ENCODE measurements at regions not wholly inside any gene's neighbourhood (a gene's known extent, or its start where the extent isn't known, plus 50 kb on each side); places are given as distances from the start of the nearest gene placed in this dataset.

GRCh38 chr9:28034242-28034641, 461.0 kb upstream of the C9orf72 start (continued):
- TF ChIP-seq UBTF (IDR thresholded peaks at IDR 0.05; ENCODE audit: borderline replicate concordance in 1 of 2, low read depth in 2 of 2, low read length in 2 of 2): no peak

DNA sequence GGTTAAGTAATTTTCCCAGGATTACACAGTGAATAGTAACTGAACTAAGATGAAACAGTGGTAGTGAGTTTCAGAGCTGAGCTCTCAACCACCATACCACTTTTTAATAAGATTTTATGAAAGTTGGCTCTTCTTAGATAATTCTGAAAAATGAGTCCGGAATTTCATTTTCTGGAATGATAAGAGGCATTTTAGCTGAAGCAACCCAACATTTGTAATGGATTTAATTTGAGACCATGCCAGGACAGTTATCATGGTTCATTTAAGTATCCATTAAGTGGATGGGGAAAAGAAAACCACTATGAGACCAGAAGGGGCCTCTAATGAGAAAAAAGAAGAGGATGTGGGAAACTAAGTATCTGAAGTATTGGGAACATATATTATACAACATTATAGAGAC, 464.7 kb upstream of the C9orf72 start:
- BruUV-seq (replicated peaks): no TSS peak
- Histone ChIP-seq H3K27ac (ENCODE audit: extremely low read depth, low read depth, low read length) (no peak overlapping the region), H3K9ac (ENCODE audit: insufficient read depth in 1 of 2, low read depth in 2 of 2, low read length in 2 of 2) (no peak overlapping the region), H3K9me3 (replicated peaks; ENCODE audit: control insufficient read depth, insufficient read depth, low read depth, low read length) (no peaks in the 10 kb centered on the region), H3K4me2 (ENCODE audit: insufficient read depth, low read length) (no peak overlapping the region), H4K20me1 (replicated peaks; ENCODE audit: control insufficient read depth, insufficient read depth, low read length) (no peaks in the 10 kb centered on the region), H3K79me2 (ENCODE audit: control insufficient read depth, insufficient read depth, low read length) (no peaks in the 10 kb centered on the region), H3K4me1 (replicated peaks in 1 of 2; ENCODE audit: control insufficient read depth in 2 of 2, insufficient read depth in 2 of 2, low read length in 2 of 2) (no peaks in the 10 kb centered on the region), H2AFZ (ENCODE audit: low read depth, low read length) (no peak overlapping the region), H3K9me1 (ENCODE audit: control insufficient read depth, insufficient read depth, low read length) (no peaks in the 10 kb centered on the region), H3K36me3 (ENCODE audit: control insufficient read depth, insufficient read depth, low read length) (no peaks in the 10 kb centered on the region), H3K4me3 (no peak overlapping the region), H3K27me3 (ENCODE audit: control insufficient read depth in 2 of 2, insufficient read depth in 2 of 2, low read length in 2 of 2) (no peaks in the 10 kb centered on the region)
- ATAC-seq: no peak
- intact Hi-C loops (cut with micrococcal nuclease): no loop called here
- 0% methylated on average over 1 of the region's 1 CpG for WGBS (ENCODE audit: insufficient coverage, low coverage, missing lambda C conversion rate)
- ChIA-PET CTCF (ENCODE audit: low intra/inter-chr PET ratio) (no interaction called here), POLR2A (no interaction called here)
- in situ Hi-C loops (cut with MboI): no loop called here
- TF ChIP-seq EP400 (IDR thresholded peaks at IDR 0.05): no peak
- TF ChIP-seq SRSF7 (optimal IDR thresholded peaks at IDR 0.05; ENCODE audit: low read depth, low read length): no peak
- no peak for TF ChIP-seq GATA2 (CRISPR knock-in tag; IDR thresholded peaks at IDR 0.05)
- TF ChIP-seq FOXA1 (IDR thresholded peaks at IDR 0.05; ENCODE audit: borderline replicate concordance): no peak
- no peak for TF ChIP-seq BMI1 (IDR thresholded peaks at IDR 0.05; ENCODE audit: low read length)
- TF ChIP-seq MXI1 (IDR thresholded peaks at IDR 0.05; ENCODE audit: low read depth, low read length): no peak
- TF ChIP-seq ZNF561 (CRISPR knock-in tag; conservative IDR thresholded peaks at IDR 0.05): no peak
- TF ChIP-seq TAF9B (IDR thresholded peaks at IDR 0.05; ENCODE audit: partially characterized antibody): no peak
- TF ChIP-seq ZNF24 (IDR thresholded peaks at IDR 0.05): no peak
- TF ChIP-seq SNRNP70 (optimal IDR thresholded peaks at IDR 0.05; ENCODE audit: low read depth, low read length): no peak
- no peak for TF ChIP-seq BRD9 (IDR thresholded peaks at IDR 0.05; ENCODE audit: low read depth, partially characterized antibody)
- TF ChIP-seq NFIC (IDR thresholded peaks at IDR 0.05): no peak
- TF ChIP-seq GATAD2B (IDR thresholded peaks at IDR 0.05; ENCODE audit: borderline replicate concordance): no peak
- TF ChIP-seq, protein P1, sequence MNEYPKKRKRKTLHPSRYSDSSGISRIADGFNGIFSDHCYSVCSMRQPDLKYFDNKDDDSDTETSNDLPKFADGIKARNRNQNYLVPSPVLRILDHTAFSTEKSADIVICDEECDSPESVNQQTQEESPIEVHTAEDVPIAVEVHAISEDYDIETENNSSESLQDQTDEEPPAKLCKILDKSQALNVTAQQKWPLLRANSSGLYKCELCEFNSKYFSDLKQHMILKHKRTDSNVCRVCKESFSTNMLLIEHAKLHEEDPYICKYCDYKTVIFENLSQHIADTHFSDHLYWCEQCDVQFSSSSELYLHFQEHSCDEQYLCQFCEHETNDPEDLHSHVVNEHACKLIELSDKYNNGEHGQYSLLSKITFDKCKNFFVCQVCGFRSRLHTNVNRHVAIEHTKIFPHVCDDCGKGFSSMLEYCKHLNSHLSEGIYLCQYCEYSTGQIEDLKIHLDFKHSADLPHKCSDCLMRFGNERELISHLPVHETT (CRISPR knock-in tag; conservative IDR thresholded peaks at IDR 0.05 in 1 of 2, IDR thresholded peaks at IDR 0.05 in 1 of 2): no peak
- FAIRE-seq: no peak
- DNase-seq (ENCODE audit: extremely low read depth in 1 of 4, low spot score in 3 of 4): no peak

All from K562 (cell line).